Brain microvascular endothelial cell (primary cell): ENCODE measurements at regions not wholly inside any gene's neighbourhood (a gene's known extent, or its start where the extent isn't known, plus 50 kb on each side); places are given as distances from the start of the nearest gene placed in this dataset.

ENCODE experiments used
- DNase-seq: peaks from one replicate; pipeline ENCODE4 v3.0.0-alpha.2; 2020
- H3K27ac ChIP-seq: fragments of 250-450 bp; sonication (Bioruptor Pico); 2 replicates; pipeline ENCODE4 v1.5.1; 2020; ENCODE audit warnings: mild to moderate bottlenecking, moderate library complexity
- H3K27me3 ChIP-seq: fragments of 250-450 bp; sonication (Bioruptor Pico); replicated peaks from 2 replicates; pipeline ENCODE4 v1.5.1; 2020; ENCODE audit warnings: mild to moderate bottlenecking
- H3K36me3 ChIP-seq: fragments of 250-450 bp; sonication (Bioruptor Pico); replicated peaks from 2 replicates; pipeline ENCODE4 v1.5.1; 2020; ENCODE audit warnings: mild to moderate bottlenecking
- H3K4me3 ChIP-seq: 2 replicates; pipeline ENCODE4 v1.5.1; 2011; ENCODE audit warnings: low read depth, mild to moderate bottlenecking, control low read depth, low read length, moderate library complexity
- CTCF ChIP-seq: IDR thresholded peaks from 2 replicates; pipeline ENCODE4 v1.5.1; 2011; ENCODE audit warnings: low read depth, mild to moderate bottlenecking, moderate library complexity, low read length, control low read depth, inconsistent platforms; ENCODE audit errors: missing control alignments
- in situ Hi-C: cut with HindIII; loops from 2 replicates; pipeline ENCODE4 v1.10.0; 2017; ENCODE audit warnings: low sequenced_read_pairs, low pct_ligation_motif_present

DNA sequence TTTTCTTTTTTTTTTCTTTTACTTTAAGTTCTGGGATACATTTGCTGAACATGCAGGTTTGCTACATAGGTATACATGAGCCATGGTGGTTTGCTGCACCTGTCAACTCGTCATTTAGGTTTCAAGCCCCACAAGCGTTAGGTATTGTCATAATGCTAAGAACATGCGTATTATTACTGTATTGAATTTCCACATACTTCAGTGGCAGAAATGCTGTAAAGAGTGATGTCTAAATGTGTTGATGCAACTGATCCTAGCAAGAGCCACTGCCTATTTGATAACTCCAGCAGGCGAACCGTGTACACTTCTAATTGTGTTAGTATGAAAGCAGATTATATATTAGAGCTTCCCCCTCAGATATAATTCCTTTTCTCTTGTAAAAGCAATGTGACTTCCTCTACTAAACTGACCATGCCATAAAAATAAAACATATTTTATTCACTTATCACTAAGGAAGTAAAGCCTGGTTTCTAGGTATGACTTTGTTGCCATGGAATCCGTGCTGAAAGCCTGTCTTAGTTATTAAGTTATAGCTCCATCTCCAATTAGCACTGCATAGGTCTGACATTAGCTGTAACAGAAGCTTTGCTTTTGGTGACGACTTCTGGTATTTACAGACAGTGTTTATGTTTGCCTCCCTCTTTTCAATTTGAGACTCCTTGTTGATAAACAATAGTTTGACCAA, 280.0 kb downstream of the GALR1 start:
- Histone ChIP-seq H3K27ac (no peak overlapping the region), H3K4me3 (no peak overlapping the region), H3K36me3 (no peaks in the 10 kb centered on the region), H3K27me3 (no peaks in the 10 kb centered on the region)
- TF ChIP-seq CTCF, result no peak
- DNase-seq, result no peak
- in situ Hi-C loops, result no loop called here

DNA sequence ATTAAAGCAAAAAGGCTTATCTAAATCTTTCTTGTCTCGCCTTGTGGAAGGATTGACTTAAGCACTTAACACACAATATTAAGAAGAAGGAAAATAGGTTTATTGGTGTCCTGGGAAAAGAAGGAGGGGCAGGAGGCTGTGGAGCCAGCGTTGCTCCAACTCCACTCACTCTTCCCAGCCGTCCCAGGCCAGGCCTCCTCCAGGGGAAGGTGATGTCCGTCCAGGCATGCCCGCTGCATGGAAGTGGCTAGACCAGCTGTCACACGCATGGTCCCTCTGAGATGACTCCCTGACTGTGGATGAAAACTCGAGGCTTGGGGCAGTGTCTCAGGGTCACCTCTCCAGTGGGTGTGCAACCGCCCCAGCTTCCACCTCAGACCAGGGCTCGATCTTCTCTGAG, 281.1 kb downstream of the GALR1 start:
- Histone ChIP-seq H3K4me3 (no peak overlapping the region), H3K36me3 (no peaks in the 10 kb centered on the region), H3K27me3 (no peaks in the 10 kb centered on the region), H3K27ac (no peak overlapping the region)
- no peak for TF ChIP-seq CTCF
- in situ Hi-C loops, result no loop called here
- DNase-seq, result no peak

DNA sequence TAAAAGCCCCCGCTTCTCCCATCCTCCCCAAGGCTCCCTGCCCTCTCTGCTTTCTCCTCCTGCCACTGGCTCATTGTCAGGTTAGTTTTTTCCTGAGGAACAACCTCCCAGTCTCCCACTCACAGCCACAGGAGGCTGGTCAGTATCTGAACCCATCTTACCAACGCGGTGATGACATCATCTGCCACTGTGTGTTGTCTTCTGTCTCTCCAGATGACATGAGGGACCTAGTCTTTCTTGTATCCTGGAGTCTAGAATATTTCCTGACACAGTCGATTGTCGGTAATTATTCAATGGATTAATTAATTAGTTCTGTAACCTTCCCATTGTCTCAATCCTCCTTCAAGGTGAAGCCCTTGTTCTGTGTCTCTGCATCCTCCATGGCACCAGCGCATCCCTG, 290.2 kb downstream of the GALR1 start:
- no peak for TF ChIP-seq CTCF
- no peaks in the 10 kb centered on the region for H3K36me3 ChIP-seq
- no peaks in the 10 kb centered on the region for H3K27me3 ChIP-seq
- in situ Hi-C loops, result no loop called here
- H3K4me3 ChIP-seq, result no peak overlapping the region
- no peak overlapping the region for H3K27ac ChIP-seq
- no peak for DNase-seq

GRCh38 chr18:77544792-77545191, 295.1 kb downstream of the GALR1 start:
- TF ChIP-seq CTCF, result no peak
- no peak overlapping the region for H3K4me3 ChIP-seq
- no peak overlapping the region for H3K27ac ChIP-seq
- no peaks in the 10 kb centered on the region for H3K36me3 ChIP-seq
- no peak for DNase-seq
- in situ Hi-C loops, result no loop called here
- H3K27me3 ChIP-seq, result no peaks in the 10 kb centered on the region

- Histone ChIP-seq H3K4me3 (no peak overlapping the region), H3K36me3 (no peaks in the 10 kb centered on the region), H3K27me3 (no peaks in the 10 kb centered on the region), H3K27ac (no peak overlapping the region)
- in situ Hi-C loops, result no loop called here
- DNase-seq, result no peak
- TF ChIP-seq CTCF, result no peak
Observed at GRCh38 chr18:77547757-77548156, 298.1 kb downstream of the GALR1 start.
